Effector memory CD4-positive, alpha-beta T cell (primary cell): ENCODE measurements at regions not wholly inside any gene's neighbourhood (a gene's known extent, or its start where the extent isn't known, plus 50 kb on each side); places are given as distances from the start of the nearest gene placed in this dataset.

Experiments used
- DNase-seq, 3 donors: peaks; one replicate each; pipeline ENCODE4 v3.0.0-alpha.2; 2020
- H3K27ac ChIP-seq: 2 replicates; pipeline ENCODE4 v1.7.0; 2013; ENCODE audit warnings: mild to moderate bottlenecking, low read length, moderate library complexity; ENCODE audit not compliant: insufficient read depth, poor library complexity, severe bottlenecking
- H3K27me3 ChIP-seq: replicated peaks from 2 replicates; pipeline ENCODE4 v1.7.0; 2013; ENCODE audit warnings: mild to moderate bottlenecking, low read length; ENCODE audit not compliant: insufficient read depth, control insufficient read depth, poor library complexity, severe bottlenecking
- H3K36me3 ChIP-seq: 2 replicates; pipeline ENCODE4 v1.7.0; 2013; ENCODE audit warnings: mild to moderate bottlenecking, low read length, moderate library complexity; ENCODE audit not compliant: control insufficient read depth, insufficient read depth
- H3K4me1 ChIP-seq: 2 replicates; pipeline ENCODE4 v1.7.0; 2013; ENCODE audit warnings: low read length, mild to moderate bottlenecking; ENCODE audit not compliant: control insufficient read depth, insufficient read depth, poor library complexity, severe bottlenecking
- H3K4me3 ChIP-seq: 2 replicates; pipeline ENCODE4 v1.7.0; 2013; ENCODE audit warnings: low read length, low read depth, mild to moderate bottlenecking; ENCODE audit not compliant: insufficient read depth, poor library complexity, severe bottlenecking
- H3K9me3 ChIP-seq: 2 replicates; pipeline ENCODE4 v1.7.0; 2013; ENCODE audit warnings: mild to moderate bottlenecking, low read length, moderate library complexity; ENCODE audit not compliant: control insufficient read depth

- Histone ChIP-seq H3K9me3 (no peaks in the 10 kb centered on the region), H3K27ac (no peak overlapping the region), H3K4me3 (no peak overlapping the region), H3K27me3 (no peaks in the 10 kb centered on the region), H3K36me3 (no peaks in the 10 kb centered on the region), H3K4me1 (no peaks in the 10 kb centered on the region)
- DNase-seq = no peak
Observed at GRCh38 chr5:174430940-174431339, 293.4 kb upstream of the MSX2 start.

GRCh38 chr5:174431504-174431903 is 292.9 kb upstream of the MSX2 start:
- Histone ChIP-seq H3K4me3 (no peak overlapping the region), H3K4me1 (no peaks in the 10 kb centered on the region), H3K27me3 (no peaks in the 10 kb centered on the region), H3K27ac (no peak overlapping the region), H3K36me3 (no peaks in the 10 kb centered on the region), H3K9me3 (no peaks in the 10 kb centered on the region)
- DNase-seq = no peak

DNA sequence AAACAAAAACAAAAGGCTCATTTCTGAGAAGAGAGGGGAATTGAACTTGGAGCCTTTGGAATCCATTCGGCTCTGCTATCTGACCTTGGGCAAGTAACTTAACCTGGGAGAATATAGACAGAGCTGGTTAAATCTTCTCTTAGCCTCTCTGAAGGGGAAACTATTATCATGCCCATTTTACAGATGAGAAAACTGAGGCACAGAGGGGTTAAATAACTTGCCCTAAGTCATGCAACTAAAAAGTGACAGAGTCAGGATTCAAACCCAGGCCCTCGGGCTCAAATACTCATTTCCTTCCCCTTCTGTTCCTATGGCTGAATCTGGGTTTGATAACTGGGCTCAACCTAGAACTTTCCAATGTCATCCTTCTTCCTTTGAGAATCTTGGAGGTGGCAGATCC is 291.3 kb upstream of the MSX2 start:
- Histone ChIP-seq H3K27ac (no peak overlapping the region), H3K4me3 (no peak overlapping the region), H3K27me3 (no peaks in the 10 kb centered on the region), H3K36me3 (no peaks in the 10 kb centered on the region), H3K4me1 (no peaks in the 10 kb centered on the region), H3K9me3 (no peaks in the 10 kb centered on the region)
- DNase-seq = no peak

GRCh38 chr5:174436750-174437149 is 287.6 kb upstream of the MSX2 start:
- Histone ChIP-seq H3K27ac (no peak overlapping the region), H3K4me1 (no peaks in the 10 kb centered on the region), H3K9me3 (no peaks in the 10 kb centered on the region), H3K4me3 (no peak overlapping the region), H3K36me3 (no peaks in the 10 kb centered on the region), H3K27me3 (no peaks in the 10 kb centered on the region)
- no peak for DNase-seq

GRCh38 chr5:174444479-174445188 is 279.7 kb upstream of the MSX2 start:
- no peak overlapping the region for H3K4me3 ChIP-seq
- H3K36me3 ChIP-seq = no peaks in the 10 kb centered on the region
- no peak for DNase-seq
- H3K27ac ChIP-seq = no peak overlapping the region
- no peaks in the 10 kb centered on the region for H3K4me1 ChIP-seq
- no peaks in the 10 kb centered on the region for H3K9me3 ChIP-seq
- no peaks in the 10 kb centered on the region for H3K27me3 ChIP-seq

GRCh38 chr5:174446446-174446845 is 277.9 kb upstream of the MSX2 start:
- no peaks in the 10 kb centered on the region for H3K27me3 ChIP-seq
- H3K9me3 ChIP-seq = peaks cover 7% of the 10 kb centered on the region
- no peak overlapping the region for H3K27ac ChIP-seq
- no peaks in the 10 kb centered on the region for H3K4me1 ChIP-seq
- H3K36me3 ChIP-seq = no peaks in the 10 kb centered on the region
- DNase-seq = no peak
- no peak overlapping the region for H3K4me3 ChIP-seq

DNA sequence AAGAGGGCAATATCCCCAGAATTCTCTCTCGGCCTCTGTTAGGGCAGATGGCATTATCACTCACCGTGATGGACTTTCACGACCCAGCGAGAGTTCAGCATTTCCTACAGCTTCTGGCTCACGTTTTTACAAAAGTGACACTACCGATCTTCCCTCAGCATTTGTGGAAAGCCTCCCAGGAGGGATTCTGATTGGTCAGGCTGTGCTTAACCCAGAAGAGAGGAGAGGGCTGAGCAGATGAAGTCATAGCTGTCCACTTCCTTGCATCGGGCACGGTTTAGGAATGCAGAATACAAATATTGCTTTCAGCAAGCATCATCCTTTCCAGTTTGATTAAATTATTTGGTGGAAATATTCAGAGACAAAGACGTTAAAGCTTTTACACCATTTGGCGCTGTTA is 277.4 kb upstream of the MSX2 start:
- DNase-seq = no peak

GRCh38 chr5:174448041-174448440 is 276.3 kb upstream of the MSX2 start:
- no peak for DNase-seq
- no peak overlapping the region for H3K4me3 ChIP-seq

More for the DNA sequence above, 277.4 kb upstream of the MSX2 start:
- no peaks in the 10 kb centered on the region for H3K27me3 ChIP-seq
- H3K9me3 ChIP-seq = peaks cover 7% of the 10 kb centered on the region
- H3K4me1 ChIP-seq = no peaks in the 10 kb centered on the region
- H3K36me3 ChIP-seq = no peaks in the 10 kb centered on the region
- no peak overlapping the region for H3K27ac ChIP-seq
- H3K4me3 ChIP-seq = no peak overlapping the region

GRCh38 chr5:174448662-174449061 is 275.7 kb upstream of the MSX2 start:
- Histone ChIP-seq H3K27ac (no peak overlapping the region), H3K4me1 (no peaks in the 10 kb centered on the region), H3K9me3 (peaks cover 7% of the 10 kb centered on the region), H3K4me3 (no peak overlapping the region), H3K36me3 (no peaks in the 10 kb centered on the region), H3K27me3 (no peaks in the 10 kb centered on the region)
- no peak for DNase-seq

More at GRCh38 chr5:174448041-174448440, 276.3 kb upstream of the MSX2 start:
- Histone ChIP-seq H3K27ac (no peak overlapping the region), H3K4me1 (no peaks in the 10 kb centered on the region), H3K36me3 (no peaks in the 10 kb centered on the region), H3K27me3 (no peaks in the 10 kb centered on the region), H3K9me3 (peaks cover 7% of the 10 kb centered on the region)

DNA sequence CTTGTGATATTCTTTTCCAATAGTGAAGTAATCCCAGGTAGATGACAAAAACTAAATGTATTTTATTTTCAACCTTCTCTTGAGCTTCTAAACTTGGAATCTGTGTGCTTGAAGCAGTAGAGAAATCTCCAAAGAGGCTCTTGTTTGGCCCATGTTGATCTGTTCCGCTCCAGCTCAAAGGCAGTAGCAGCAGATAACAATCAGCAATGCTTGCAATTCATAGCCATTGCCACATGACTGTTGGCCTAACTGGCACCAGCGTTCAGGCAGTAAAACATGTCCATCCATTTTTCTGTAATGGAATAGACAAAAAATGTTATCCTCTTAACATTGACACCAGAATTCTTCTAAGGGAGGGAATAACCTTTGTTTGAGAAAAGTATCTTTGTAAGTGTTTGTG is 270.7 kb upstream of the MSX2 start:
- no peak overlapping the region for H3K4me3 ChIP-seq
- H3K9me3 ChIP-seq = peaks cover 7% of the 10 kb centered on the region
- peaks cover 6% of the 10 kb centered on the region for H3K4me1 ChIP-seq
- no peak overlapping the region for H3K27ac ChIP-seq
- H3K36me3 ChIP-seq = no peaks in the 10 kb centered on the region
- no peaks in the 10 kb centered on the region for H3K27me3 ChIP-seq
- no peak for DNase-seq
